HG03442 (cell line): ENCODE measurements at regions not wholly inside any gene's neighbourhood (a gene's known extent, or its start where the extent isn't known, plus 50 kb on each side); places are given as distances from the start of the nearest gene placed in this dataset.
"Not testable (repeated sequence)": the region's sequence is repeated elsewhere in the genome, so short reads cannot be mapped to it uniquely, and the experiment has no call there.

Experiments used
- ATAC-seq: cut with Tn5 transposase; IDR thresholded peaks from one replicate; pipeline ENCODE4 v1.9.1; 2021; ENCODE audit warnings: mild to moderate bottlenecking, moderate library complexity; ENCODE audit not compliant: unreplicated experiment

GRCh38 chr9:67312504-67312903, 320.2 kb upstream of the SPATA31A3 start:
- ATAC-seq: not testable (repeated sequence)

GRCh38 chr9:67307109-67307508, 314.8 kb upstream of the SPATA31A3 start:
- ATAC-seq: not testable (repeated sequence)

- ATAC-seq: not testable (repeated sequence)
Measured at GRCh38 chr9:67288797-67289196, 296.4 kb upstream of the SPATA31A3 start.

GRCh38 chr9:67288117-67288735, 295.9 kb upstream of the SPATA31A3 start:
- not testable (repeated sequence) for ATAC-seq

- not testable (repeated sequence) for ATAC-seq
Measured at GRCh38 chr9:67284299-67284698, 291.9 kb upstream of the SPATA31A3 start.

- ATAC-seq: not testable (repeated sequence)
Measured at GRCh38 chr9:67281574-67281973, 289.2 kb upstream of the SPATA31A3 start.

- not testable (repeated sequence) for ATAC-seq
Measured at GRCh38 chr9:67269692-67270091, 277.3 kb upstream of the SPATA31A3 start.

GRCh38 chr9:67257894-67258293, 265.5 kb upstream of the SPATA31A3 start:
- not testable (repeated sequence) for ATAC-seq

GRCh38 chr9:67248967-67249366, 256.6 kb upstream of the SPATA31A3 start:
- ATAC-seq: not testable (repeated sequence)

GRCh38 chr9:67212073-67212472, 219.7 kb upstream of the SPATA31A3 start:
- not testable (repeated sequence) for ATAC-seq

GRCh38 chr9:67210842-67211241, 218.5 kb upstream of the SPATA31A3 start:
- ATAC-seq: not testable (repeated sequence)

- not testable (repeated sequence) for ATAC-seq
Measured at GRCh38 chr9:67208831-67209437, 216.6 kb upstream of the SPATA31A3 start.

GRCh38 chr9:67196135-67196534, 203.8 kb upstream of the SPATA31A3 start:
- ATAC-seq: not testable (repeated sequence)

GRCh38 chr9:67195357-67195756, 203.0 kb upstream of the SPATA31A3 start:
- not testable (repeated sequence) for ATAC-seq

GRCh38 chr9:67179185-67179584, 186.8 kb upstream of the SPATA31A3 start:
- not testable (repeated sequence) for ATAC-seq

GRCh38 chr9:67175167-67175566, 182.8 kb upstream of the SPATA31A3 start:
- not testable (repeated sequence) for ATAC-seq

GRCh38 chr9:67171721-67172120, 179.4 kb upstream of the SPATA31A3 start:
- ATAC-seq: not testable (repeated sequence)

GRCh38 chr9:67168530-67169157, 176.3 kb upstream of the SPATA31A3 start:
- not testable (repeated sequence) for ATAC-seq

- not testable (repeated sequence) for ATAC-seq
Measured at GRCh38 chr9:67166335-67166734, 174.0 kb upstream of the SPATA31A3 start.

GRCh38 chr9:67162827-67163226, 170.5 kb upstream of the SPATA31A3 start:
- not testable (repeated sequence) for ATAC-seq

GRCh38 chr9:67155218-67155617, 162.9 kb upstream of the SPATA31A3 start:
- ATAC-seq: not testable (repeated sequence)

- not testable (repeated sequence) for ATAC-seq
Measured at GRCh38 chr9:67153501-67153900, 161.2 kb upstream of the SPATA31A3 start.
